CD14-positive monocyte (primary cell): ENCODE measurements at regions not wholly inside any gene's neighbourhood (a gene's known extent, or its start where the extent isn't known, plus 50 kb on each side); places are given as distances from the start of the nearest gene placed in this dataset.

ENCODE experiments used
- DNase-seq, 3 donors: peaks; one replicate each; pipeline ENCODE4 v3.0.0-alpha.2; 2011 to 2022
- H2AFZ ChIP-seq: 2 replicates; pipeline ENCODE4 v1.6.0; 2012; ENCODE audit warnings: mild to moderate bottlenecking, low read depth, low read length, inconsistent platforms; ENCODE audit not compliant: insufficient read depth, poor library complexity, severe bottlenecking
- H3K27ac ChIP-seq, 2 donors: 1 replicate in 1 of 2; 2 replicates in 1 of 2; pipeline ENCODE4 v1.5.1; 2012 to 2013; ENCODE audit warnings: low read length in 2 of 2, control low read depth in 1 of 2, inconsistent platforms in 1 of 2, low read depth in 1 of 2, mild to moderate bottlenecking in 1 of 2
- H3K27me3 ChIP-seq, 2 donors: one replicate each; pipeline versions ENCODE4 v1.6.0 to v1.6.1; 2011 to 2013; ENCODE audit warnings: low read length in 2 of 2; ENCODE audit not compliant: control insufficient read depth in 2 of 2, insufficient read depth in 2 of 2
- H3K36me3 ChIP-seq, 2 donors: replicated peaks in 1 of 2; 1 replicate in 1 of 2; 2 replicates in 1 of 2; pipeline versions ENCODE4 v1.5.1 to v1.6.1; 2012 to 2013; ENCODE audit warnings: low read length in 2 of 2, control low read depth in 1 of 2, inconsistent platforms in 1 of 2, mild to moderate bottlenecking in 1 of 2; ENCODE audit not compliant: insufficient read depth in 2 of 2, control insufficient read depth in 1 of 2
- H3K4me1 ChIP-seq, 2 donors: 1 replicate in 1 of 2; 2 replicates in 1 of 2; pipeline versions ENCODE4 v1.5.1 to v1.6.1; 2012 to 2013; ENCODE audit warnings: low read length in 2 of 2, control low read depth in 1 of 2, inconsistent platforms in 1 of 2, mild to moderate bottlenecking in 1 of 2, moderate library complexity in 1 of 2; ENCODE audit not compliant: insufficient read depth in 2 of 2, control insufficient read depth in 1 of 2
- H3K4me2 ChIP-seq: replicated peaks from 2 replicates; pipeline ENCODE3; 2012; ENCODE audit warnings: low read length, moderate library complexity, mild to moderate bottlenecking; ENCODE audit not compliant: poor library complexity, severe bottlenecking; ENCODE audit errors: extremely low read depth
- H3K4me3 ChIP-seq, 3 experiments: fragments of 200-600 bp in 1 of 3; sonication (generic) in 1 of 3; replicated peaks in 1 of 3; 1 replicate in 2 of 3; 2 replicates in 1 of 3; pipeline ENCODE4 v1.5.1; 2011 to 2013; ENCODE audit warnings: low read length in 3 of 3, mild to moderate bottlenecking in 3 of 3, control low read depth in 2 of 3, low read depth in 2 of 3, inconsistent platforms in 1 of 3, moderate library complexity in 1 of 3
- H3K79me2 ChIP-seq: 2 replicates; pipeline ENCODE4 v1.6.0; 2012; ENCODE audit warnings: mild to moderate bottlenecking, control low read depth, inconsistent platforms, low read length, moderate library complexity; ENCODE audit not compliant: insufficient read depth
- H3K9ac ChIP-seq: 2 replicates; pipeline ENCODE4 v1.6.0; 2017; ENCODE audit warnings: low read length, mild to moderate bottlenecking; ENCODE audit not compliant: insufficient read depth, poor library complexity, severe bottlenecking
- H3K9me3 ChIP-seq, 2 donors: replicated peaks in 1 of 2; 1 replicate in 1 of 2; 2 replicates in 1 of 2; pipeline versions ENCODE4 v1.5.1 to v1.6.1; 2012 to 2013; ENCODE audit warnings: low read length in 2 of 2, control low read depth in 1 of 2; ENCODE audit not compliant: control insufficient read depth in 1 of 2, insufficient read depth in 1 of 2
- H4K20me1 ChIP-seq: 2 replicates; pipeline ENCODE4 v1.6.0; 2012; ENCODE audit warnings: mild to moderate bottlenecking, low read length, control low read depth, moderate library complexity; ENCODE audit not compliant: insufficient read depth
- H3K27ac Mint-ChIP-seq, 7 donors: one replicate each; pipeline ENCODE4 v1.8.0; 2020; ENCODE audit warnings: mild to moderate bottlenecking in 7 of 7, mixed read lengths in 7 of 7, moderate library complexity in 6 of 7, inconsistent platforms in 2 of 7
- H3K27me3 Mint-ChIP-seq, 3 donors: one replicate each; pipeline ENCODE4 v1.8.0; 2021 to 2022; ENCODE audit warnings: low read depth in 3 of 3, mild to moderate bottlenecking in 3 of 3, mixed read lengths in 3 of 3, moderate library complexity in 3 of 3, inconsistent platforms in 1 of 3
- H3K36me3 Mint-ChIP-seq, 2 donors: one replicate each; pipeline ENCODE4 v1.8.0; 2020; ENCODE audit warnings: mixed read lengths in 2 of 2, inconsistent platforms in 1 of 2, mild to moderate bottlenecking in 1 of 2
- H3K4me1 Mint-ChIP-seq: one replicate; pipeline ENCODE4 v1.8.0; 2020; ENCODE audit warnings: mild to moderate bottlenecking, mixed read lengths
- H3K4me3 Mint-ChIP-seq, 2 donors: one replicate each; pipeline ENCODE4 v1.8.0; 2020; ENCODE audit warnings: mild to moderate bottlenecking in 2 of 2, mixed read lengths in 2 of 2, moderate library complexity in 1 of 2
- H3K9me3 Mint-ChIP-seq, 7 donors: one replicate each; pipeline ENCODE4 v1.8.0; 2020 to 2022; ENCODE audit warnings: mixed read lengths in 7 of 7, mild to moderate bottlenecking in 6 of 7, moderate library complexity in 6 of 7, inconsistent platforms in 2 of 7
- CTCF ChIP-seq: fragments of 200-600 bp; IDR thresholded peaks from one replicate; pipeline ENCODE4 v1.8.0; 2022; ENCODE audit warnings: antibody characterized with exemption, mild to moderate bottlenecking
- WGBS: methylation state at CpG from one replicate; pipeline ENCODE4 v1.1.5; 2013; ENCODE audit warnings: missing lambda C conversion rate; ENCODE audit not compliant: insufficient coverage; 5-methylcytosine and 5-hydroxymethylcytosine counted together
- intact Hi-C, 2 donors: fragments of 100-400 bp; cut with micrococcal nuclease; formaldehyde crosslinking; loops; one replicate each; pipeline versions ENCODE4 v1.15.0 to v1.15.1; 2023

GRCh38 chr12:91633734-91634357 lies 451.2 kb upstream of the DCN start:
- H3K9ac ChIP-seq, result no peak overlapping the region
- H3K4me3 ChIP-seq, result no peak overlapping the region
- H3K27me3 ChIP-seq, result no peaks in the 10 kb centered on the region
- H3K27ac Mint-ChIP-seq, result no peak overlapping the region
- H3K9me3 Mint-ChIP-seq, result peaks cover 5 to 16% (median 11%) of the 10 kb centered on the region in 7 donors
- peaks cover 11 to 21% of the 10 kb centered on the region in 2 donors for H3K9me3 ChIP-seq
- H3K4me1 Mint-ChIP-seq, result peaks cover 3% of the 10 kb centered on the region
- DNase-seq, result no peak
- H3K79me2 ChIP-seq, result no peaks in the 10 kb centered on the region
- no peak for TF ChIP-seq CTCF
- no peak overlapping the region for H3K4me2 ChIP-seq
- H3K4me3 Mint-ChIP-seq, result no peak overlapping the region
- no peaks in the 10 kb centered on the region for H3K4me1 ChIP-seq
- H3K36me3 Mint-ChIP-seq, result no peaks in the 10 kb centered on the region
- H3K27ac ChIP-seq, result no peak overlapping the region
- H3K27me3 Mint-ChIP-seq, result peaks cover 0 to 1% (median 0%) of the 10 kb centered on the region in 3 donors
- no peaks in the 10 kb centered on the region for H4K20me1 ChIP-seq
- H2AFZ ChIP-seq, result no peak overlapping the region
- WGBS, result 95% methylated on average over 35 of the region's 47 CpGs
- intact Hi-C loops, result no loop called here
- no peaks in the 10 kb centered on the region for H3K36me3 ChIP-seq

GRCh38 chr12:91633206-91633605 lies 450.6 kb upstream of the DCN start:
- intact Hi-C loops, result no loop called here
- Histone ChIP-seq H4K20me1 (no peaks in the 10 kb centered on the region), H3K79me2 (no peaks in the 10 kb centered on the region)

More at GRCh38 chr12:91633206-91633605, 450.6 kb upstream of the DCN start:
- Mint-ChIP-seq H3K9me3 (peaks cover 7 to 16% (median 11%) of the 10 kb centered on the region in 7 donors), H3K4me3 (no peak overlapping the region), H3K4me1 (peaks cover 3% of the 10 kb centered on the region), H3K27me3 (peaks cover 0 to 1% (median 0%) of the 10 kb centered on the region in 3 donors), H3K36me3 (no peaks in the 10 kb centered on the region), H3K27ac (no peak overlapping the region)
- H3K27ac ChIP-seq, result no peak overlapping the region
- peaks cover 11 to 21% of the 10 kb centered on the region in 2 donors for H3K9me3 ChIP-seq
- no peak overlapping the region for H3K9ac ChIP-seq
- WGBS, result no CpG with 5 or more reads among the region's 3 CpGs
- DNase-seq, result no peak
- no peak overlapping the region for H3K4me3 ChIP-seq
- H3K4me1 ChIP-seq, result no peaks in the 10 kb centered on the region
- no peak for TF ChIP-seq CTCF
- H2AFZ ChIP-seq, result no peak overlapping the region
- H3K27me3 ChIP-seq, result no peaks in the 10 kb centered on the region
- H3K36me3 ChIP-seq, result no peaks in the 10 kb centered on the region
- no peak overlapping the region for H3K4me2 ChIP-seq
